ENCODE measurements at regions not wholly inside any gene's neighbourhood (a gene's known extent, or its start where the extent isn't known, plus 50 kb on each side); places are given as distances from the start of the nearest gene placed in this dataset.
"Not testable (repeated sequence)": the region's sequence is repeated elsewhere in the genome, so short reads cannot be mapped to it uniquely, and the experiment has no call there.

DNA sequence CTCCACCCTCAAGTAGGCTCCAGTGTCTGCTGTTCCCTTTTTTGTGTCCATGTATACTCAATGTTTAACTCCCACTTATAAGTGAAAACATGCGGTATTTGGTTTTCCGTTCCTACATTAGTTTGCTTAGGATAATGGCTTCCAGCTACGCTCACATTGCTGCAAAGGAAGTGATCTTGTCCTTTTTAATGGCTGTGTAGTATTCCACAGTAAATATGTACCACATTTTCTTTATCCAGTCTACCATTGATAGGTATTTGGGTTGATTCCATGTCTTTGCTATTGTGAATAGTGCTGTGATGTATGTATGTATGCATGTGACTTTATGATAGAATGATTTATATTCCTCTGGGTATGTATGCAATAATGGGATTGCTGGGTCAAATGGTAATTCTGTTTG lies 144.6 kb downstream of the BRD1 start:
- no peak overlapping the region for H3K27ac ChIP-seq
- TF ChIP-seq, protein P1, sequence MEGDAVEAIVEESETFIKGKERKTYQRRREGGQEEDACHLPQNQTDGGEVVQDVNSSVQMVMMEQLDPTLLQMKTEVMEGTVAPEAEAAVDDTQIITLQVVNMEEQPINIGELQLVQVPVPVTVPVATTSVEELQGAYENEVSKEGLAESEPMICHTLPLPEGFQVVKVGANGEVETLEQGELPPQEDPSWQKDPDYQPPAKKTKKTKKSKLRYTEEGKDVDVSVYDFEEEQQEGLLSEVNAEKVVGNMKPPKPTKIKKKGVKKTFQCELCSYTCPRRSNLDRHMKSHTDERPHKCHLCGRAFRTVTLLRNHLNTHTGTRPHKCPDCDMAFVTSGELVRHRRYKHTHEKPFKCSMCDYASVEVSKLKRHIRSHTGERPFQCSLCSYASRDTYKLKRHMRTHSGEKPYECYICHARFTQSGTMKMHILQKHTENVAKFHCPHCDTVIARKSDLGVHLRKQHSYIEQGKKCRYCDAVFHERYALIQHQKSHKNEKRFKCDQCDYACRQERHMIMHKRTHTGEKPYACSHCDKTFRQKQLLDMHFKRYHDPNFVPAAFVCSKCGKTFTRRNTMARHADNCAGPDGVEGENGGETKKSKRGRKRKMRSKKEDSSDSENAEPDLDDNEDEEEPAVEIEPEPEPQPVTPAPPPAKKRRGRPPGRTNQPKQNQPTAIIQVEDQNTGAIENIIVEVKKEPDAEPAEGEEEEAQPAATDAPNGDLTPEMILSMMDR (conservative IDR thresholded peaks at IDR 0.05): no peak

DNA sequence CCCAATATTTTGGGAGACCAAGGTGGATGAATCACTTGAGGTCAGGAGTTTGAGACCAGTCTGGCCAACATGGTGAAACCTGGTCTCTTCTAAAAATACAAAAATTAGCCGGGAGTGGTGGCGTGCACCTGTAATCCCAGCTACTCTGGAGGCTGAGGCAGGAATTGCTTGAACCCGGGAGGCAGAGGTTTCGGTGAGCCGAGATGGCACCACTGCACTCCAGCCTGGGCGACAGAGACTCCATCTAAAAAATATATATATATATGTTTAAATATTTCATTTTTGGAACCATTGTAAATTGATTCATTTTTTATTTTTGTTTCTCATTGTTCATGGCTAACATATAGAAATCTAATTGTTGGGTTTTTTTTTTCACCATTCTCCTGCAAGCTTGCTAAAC lies 146.9 kb downstream of the BRD1 start:
- H3K27ac ChIP-seq: not testable (repeated sequence)

DNA sequence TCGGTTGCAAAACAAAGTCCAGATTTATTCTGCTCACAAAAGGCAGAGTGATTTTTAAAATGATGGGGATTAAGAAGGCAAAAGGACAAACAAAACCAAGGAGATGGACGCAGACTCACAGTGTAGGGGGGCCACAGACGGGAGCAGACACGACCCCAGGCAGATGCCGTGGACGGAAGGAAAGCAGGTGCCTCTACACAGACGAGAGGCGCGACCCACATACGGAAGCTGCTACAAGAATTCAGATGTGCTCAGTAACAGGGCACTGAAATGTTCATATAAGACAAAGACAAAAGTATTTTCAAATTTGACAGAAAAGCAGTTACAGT lies 148.9 kb downstream of the BRD1 start:
- H3K27ac ChIP-seq: no peak overlapping the region
- TF ChIP-seq, protein P1 (conservative IDR thresholded peaks at IDR 0.05): no peak

- TF ChIP-seq, protein P1 (conservative IDR thresholded peaks at IDR 0.05): no peak
- no peak overlapping the region for H3K27ac ChIP-seq
Observed at GRCh38 chr22:49678137-49678841, 149.4 kb downstream of the BRD1 start.

- H3K27ac ChIP-seq: no peak overlapping the region
- TF ChIP-seq, protein P1 (conservative IDR thresholded peaks at IDR 0.05): no peak
Observed at GRCh38 chr22:49677495-49677889, 150.2 kb downstream of the BRD1 start.

DNA sequence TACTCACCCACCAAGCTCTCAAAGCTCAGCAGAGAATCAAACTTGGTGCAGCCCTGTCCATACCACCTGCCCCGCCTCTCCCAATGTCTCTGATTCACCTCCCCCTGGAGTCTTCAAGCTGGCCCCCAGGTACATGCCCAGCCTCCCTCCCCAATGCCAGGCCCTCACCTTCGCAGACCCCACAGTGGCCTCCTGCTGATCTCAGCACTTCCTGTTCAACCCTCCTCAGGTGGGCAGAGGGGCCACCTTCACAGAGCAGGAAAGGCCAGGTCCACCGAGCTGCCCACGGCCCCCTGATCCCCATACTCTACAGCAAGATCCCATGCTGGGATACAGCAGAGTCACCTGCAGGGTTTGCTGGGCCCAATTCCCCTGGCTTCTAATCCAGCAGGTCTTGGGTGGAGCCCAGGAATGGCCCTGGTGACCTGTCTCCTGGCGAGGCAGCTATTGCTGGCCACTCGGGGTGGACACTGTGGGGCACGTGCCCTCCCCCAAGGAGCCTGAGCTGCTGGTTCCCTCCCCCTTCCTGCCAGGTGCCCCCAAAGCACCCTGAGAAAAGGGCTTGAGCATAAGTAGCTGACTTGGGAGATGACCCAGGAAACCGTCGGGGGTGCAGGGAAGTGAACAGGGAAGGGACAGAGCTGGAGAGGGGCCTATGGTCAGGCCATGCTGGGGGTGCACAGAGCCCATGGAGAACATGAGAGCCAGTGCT lies 150.7 kb downstream of the BRD1 start:
- TF ChIP-seq, protein P1 (conservative IDR thresholded peaks at IDR 0.05): no peak
- no peak overlapping the region for H3K27ac ChIP-seq

DNA sequence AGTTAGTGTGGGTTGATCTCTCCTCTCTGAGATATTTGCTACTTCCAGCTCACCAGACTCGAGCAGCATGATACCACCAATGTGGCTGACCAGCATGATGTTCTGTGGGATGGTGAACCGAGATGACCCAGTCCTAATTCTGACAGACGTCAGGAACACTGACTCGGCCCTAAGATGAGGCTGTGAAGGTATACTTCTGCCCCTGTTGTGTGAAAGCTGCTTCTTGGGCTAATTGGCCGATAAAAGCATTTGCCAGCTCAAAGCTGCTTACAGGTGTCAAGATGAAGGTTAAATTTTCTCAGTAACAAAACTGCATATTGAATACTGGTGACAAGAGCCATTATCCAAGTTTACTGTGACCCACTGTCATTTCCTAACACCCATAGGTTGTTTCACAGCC lies 151.4 kb downstream of the BRD1 start:
- no peak overlapping the region for H3K27ac ChIP-seq
- TF ChIP-seq, protein P1 (conservative IDR thresholded peaks at IDR 0.05): no peak

- TF ChIP-seq, protein P1 (conservative IDR thresholded peaks at IDR 0.05): no peak
- no peak overlapping the region for H3K27ac ChIP-seq
Observed at GRCh38 chr22:49674479-49675050, 153.1 kb downstream of the BRD1 start.

Data from VCaP (cell line).